ENCODE measurements at regions not wholly inside any gene's neighbourhood (a gene's known extent, or its start where the extent isn't known, plus 50 kb on each side); places are given as distances from the start of the nearest gene placed in this dataset.

DNA sequence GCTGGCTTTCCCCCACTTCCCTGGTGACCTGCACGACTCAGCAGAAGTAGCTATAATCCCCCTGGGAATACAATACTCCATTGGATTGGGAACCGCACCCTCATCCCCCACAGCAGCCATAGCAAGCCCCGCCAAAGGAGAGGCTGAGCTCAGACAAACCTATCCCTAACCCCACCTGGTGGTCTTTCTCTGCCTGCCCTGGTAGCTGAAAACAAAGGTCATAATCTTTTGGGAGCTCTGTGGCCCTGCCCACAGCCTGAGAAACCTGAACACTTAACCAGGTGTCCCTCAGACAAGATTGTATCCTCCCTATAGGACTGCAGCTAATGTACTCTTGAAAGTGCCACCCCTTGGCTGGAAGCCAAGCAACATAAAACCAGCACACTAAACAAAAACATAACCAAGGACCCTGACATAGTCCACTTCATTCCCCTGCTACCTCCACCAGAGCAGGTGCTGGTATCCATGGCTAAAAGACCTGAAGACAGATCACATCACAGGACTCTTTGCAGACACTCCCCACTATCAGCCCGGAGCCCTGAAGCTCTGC is 71.6 kb upstream of the RUNX1 start:
- no peak overlapping the region for H3K4me3 ChIP-seq (ENCODE audit: low read depth, low read length)
- DNase-seq (ENCODE audit: low read depth): no peak
- in situ Hi-C loops (cut with HindIII; ENCODE audit: low sequenced_read_pairs): no loop called here
- TF ChIP-seq, protein P1, sequence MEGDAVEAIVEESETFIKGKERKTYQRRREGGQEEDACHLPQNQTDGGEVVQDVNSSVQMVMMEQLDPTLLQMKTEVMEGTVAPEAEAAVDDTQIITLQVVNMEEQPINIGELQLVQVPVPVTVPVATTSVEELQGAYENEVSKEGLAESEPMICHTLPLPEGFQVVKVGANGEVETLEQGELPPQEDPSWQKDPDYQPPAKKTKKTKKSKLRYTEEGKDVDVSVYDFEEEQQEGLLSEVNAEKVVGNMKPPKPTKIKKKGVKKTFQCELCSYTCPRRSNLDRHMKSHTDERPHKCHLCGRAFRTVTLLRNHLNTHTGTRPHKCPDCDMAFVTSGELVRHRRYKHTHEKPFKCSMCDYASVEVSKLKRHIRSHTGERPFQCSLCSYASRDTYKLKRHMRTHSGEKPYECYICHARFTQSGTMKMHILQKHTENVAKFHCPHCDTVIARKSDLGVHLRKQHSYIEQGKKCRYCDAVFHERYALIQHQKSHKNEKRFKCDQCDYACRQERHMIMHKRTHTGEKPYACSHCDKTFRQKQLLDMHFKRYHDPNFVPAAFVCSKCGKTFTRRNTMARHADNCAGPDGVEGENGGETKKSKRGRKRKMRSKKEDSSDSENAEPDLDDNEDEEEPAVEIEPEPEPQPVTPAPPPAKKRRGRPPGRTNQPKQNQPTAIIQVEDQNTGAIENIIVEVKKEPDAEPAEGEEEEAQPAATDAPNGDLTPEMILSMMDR (IDR thresholded peaks at IDR 0.05; ENCODE audit: low read depth, low read length, missing control alignments): no peak

GRCh38 chr21:35119501-35120047 is 70.5 kb upstream of the RUNX1 start:
- no peak overlapping the region for H3K4me3 ChIP-seq (ENCODE audit: low read depth, low read length)
- in situ Hi-C loops (cut with HindIII; ENCODE audit: low sequenced_read_pairs): no loop called here
- no peak for DNase-seq (ENCODE audit: low read depth)
- TF ChIP-seq, protein P1 (IDR thresholded peaks at IDR 0.05; ENCODE audit: low read depth, low read length, missing control alignments): no peak

DNA sequence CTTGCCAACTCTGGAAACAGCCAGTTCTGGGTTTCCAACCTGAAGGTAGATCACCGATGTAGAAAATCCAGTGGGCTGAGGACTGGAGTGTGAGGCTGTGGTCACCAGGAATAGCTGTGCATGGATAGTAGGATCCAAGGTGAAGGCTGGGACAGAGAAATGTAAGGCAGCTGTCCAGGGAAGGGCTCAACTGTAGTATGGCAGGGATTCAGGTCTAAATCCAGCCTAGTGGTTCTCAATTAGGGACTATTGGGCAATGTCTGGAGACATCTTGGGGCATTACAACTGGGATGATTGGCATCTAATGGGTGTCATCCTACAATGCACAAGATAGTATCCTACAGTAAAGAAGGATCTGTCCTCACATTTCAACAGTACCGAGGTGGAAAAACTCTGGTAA is 67.7 kb upstream of the RUNX1 start:
- in situ Hi-C loops (cut with HindIII; ENCODE audit: low sequenced_read_pairs): no loop called here
- H3K4me3 ChIP-seq (ENCODE audit: low read depth, low read length): no peak overlapping the region
- TF ChIP-seq, protein P1 (IDR thresholded peaks at IDR 0.05; ENCODE audit: low read depth, low read length, missing control alignments): no peak
- DNase-seq (ENCODE audit: low read depth): no peak

GRCh38 chr21:35113064-35113463 is 64.0 kb upstream of the RUNX1 start:
- in situ Hi-C loops (cut with HindIII; ENCODE audit: low sequenced_read_pairs): no loop called here
- TF ChIP-seq, protein P1 (IDR thresholded peaks at IDR 0.05; ENCODE audit: low read depth, low read length, missing control alignments): no peak
- no peak for DNase-seq (ENCODE audit: low read depth)
- H3K4me3 ChIP-seq (ENCODE audit: low read depth, low read length): no peak overlapping the region

- H3K4me3 ChIP-seq (ENCODE audit: low read depth, low read length): no peak overlapping the region
- in situ Hi-C loops (cut with HindIII; ENCODE audit: low sequenced_read_pairs): no loop called here
- no peak for DNase-seq (ENCODE audit: low read depth)
- TF ChIP-seq, protein P1 (IDR thresholded peaks at IDR 0.05; ENCODE audit: low read depth, low read length, missing control alignments): no peak
Measured at GRCh38 chr21:35111321-35111930, 62.3 kb upstream of the RUNX1 start.

GRCh38 chr21:35108887-35109286 is 59.8 kb upstream of the RUNX1 start:
- TF ChIP-seq, protein P1 (IDR thresholded peaks at IDR 0.05; ENCODE audit: low read depth, low read length, missing control alignments): no peak
- DNase-seq (ENCODE audit: low read depth): no peak
- in situ Hi-C loops (cut with HindIII; ENCODE audit: low sequenced_read_pairs): no loop called here
- H3K4me3 ChIP-seq (ENCODE audit: low read depth, low read length): no peak overlapping the region
